ENCODE measurements at regions not wholly inside any gene's neighbourhood (a gene's known extent, or its start where the extent isn't known, plus 50 kb on each side); places are given as distances from the start of the nearest gene placed in this dataset.

- Histone ChIP-seq H3K27ac (ENCODE audit: low read length) (no peak overlapping the region), H3K4me1 (ENCODE audit: control insufficient read depth, insufficient read depth, low read length) (no peaks in the 10 kb centered on the region), H3K4me3 (ENCODE audit: low read depth in 2 of 2, low read length in 2 of 2) (no peak overlapping the region), H3K27me3 (ENCODE audit: control insufficient read depth, insufficient read depth, low read length) (no peaks in the 10 kb centered on the region), H3K9me3 (ENCODE audit: control insufficient read depth, insufficient read depth, low read depth, low read length) (no peaks in the 10 kb centered on the region), H3K36me3 (ENCODE audit: control insufficient read depth, insufficient read depth, low read length) (no peaks in the 10 kb centered on the region; the same call in 1 of the 2 replicates)
- TF ChIP-seq SIN3A (IDR thresholded peaks at IDR 0.05; ENCODE audit: borderline replicate concordance, insufficient read depth, low read depth, low read length) (no peak), TCF7L2 (IDR thresholded peaks at IDR 0.05; ENCODE audit: low read depth, low read length) (no peak), POLR2AphosphoS5 (IDR thresholded peaks at IDR 0.05; ENCODE audit: low read depth, low read length) (no peak), CTCF (IDR thresholded peaks at IDR 0.05) (no peak), REST (IDR thresholded peaks at IDR 0.05; ENCODE audit: insufficient read depth in 1 of 2, low read depth in 2 of 2, low read length in 1 of 2) (no peak)
- BruUV-seq (replicated peaks): no TSS peak
- POLR2A ChIA-PET: no interaction called here
- ATAC-seq (no peak), DNase-seq (ENCODE audit: low read depth, low spot score) (no peak)
- intact Hi-C loops (cut with micrococcal nuclease; ENCODE audit: unreplicated experiment): no loop called here
- CTCF ChIA-PET: no interaction called here
- in situ Hi-C loops (cut with HindIII; ENCODE audit: low pct_unique_long_range_greater_than_20kb, low sequenced_read_pairs): no loop called here
Measured at GRCh38 chr5:144566747-144567420, 396.2 kb downstream of the KCTD16 start.

GRCh38 chr5:144549580-144549979 is 378.9 kb downstream of the KCTD16 start:
- no peaks in the 10 kb centered on the region for H3K27me3 ChIP-seq (ENCODE audit: control insufficient read depth, insufficient read depth, low read length)
- no peaks in the 10 kb centered on the region for H3K9me3 ChIP-seq (ENCODE audit: control insufficient read depth, insufficient read depth, low read depth, low read length)
- ATAC-seq: no peak
- no peaks in the 10 kb centered on the region for H3K36me3 ChIP-seq (ENCODE audit: control insufficient read depth, insufficient read depth, low read length)
- DNase-seq (ENCODE audit: low read depth, low spot score): no peak
- intact Hi-C loops (cut with micrococcal nuclease; ENCODE audit: unreplicated experiment): no loop called here
- POLR2A ChIA-PET: no interaction called here
- no peak overlapping the region for H3K4me3 ChIP-seq (ENCODE audit: low read depth in 2 of 2, low read length in 2 of 2)
- no peak overlapping the region for H3K27ac ChIP-seq (ENCODE audit: low read length)
- no peaks in the 10 kb centered on the region for H3K4me1 ChIP-seq (ENCODE audit: control insufficient read depth, insufficient read depth, low read length)
- CTCF ChIA-PET: no interaction called here
- in situ Hi-C loops (cut with HindIII; ENCODE audit: low pct_unique_long_range_greater_than_20kb, low sequenced_read_pairs): no loop called here
- no TSS peak for BruUV-seq (replicated peaks)
- TF ChIP-seq SIN3A (IDR thresholded peaks at IDR 0.05; ENCODE audit: borderline replicate concordance, insufficient read depth, low read depth, low read length): no peak
- TF ChIP-seq CTCF (IDR thresholded peaks at IDR 0.05): no peak
- TF ChIP-seq REST (IDR thresholded peaks at IDR 0.05; ENCODE audit: insufficient read depth in 1 of 2, low read depth in 2 of 2, low read length in 1 of 2): no peak
- TF ChIP-seq POLR2AphosphoS5 (IDR thresholded peaks at IDR 0.05; ENCODE audit: low read depth, low read length): no peak
- TF ChIP-seq TCF7L2 (IDR thresholded peaks at IDR 0.05; ENCODE audit: low read depth, low read length): no peak
